Type B pancreatic cell (in vitro differentiated cells): ENCODE measurements at regions not wholly inside any gene's neighbourhood (a gene's known extent, or its start where the extent isn't known, plus 50 kb on each side); places are given as distances from the start of the nearest gene placed in this dataset.
"Not testable (repeated sequence)": the region's sequence is repeated elsewhere in the genome, so short reads cannot be mapped to it uniquely, and the experiment has no call there.

ENCODE experiments used
- DNase-seq: peaks from one replicate; pipeline ENCODE4 v3.0.0; 2021; ENCODE audit warnings: mixed read lengths; ENCODE audit not compliant: unreplicated experiment; ENCODE audit errors: extremely low spot score
- H3K27ac Mint-ChIP-seq: 2 replicates; pipeline ENCODE4 v1.8.0; 2021; ENCODE audit warnings: mild to moderate bottlenecking, mixed read lengths
- H3K27me3 Mint-ChIP-seq: 2 replicates; pipeline ENCODE4 v1.8.0; 2021; ENCODE audit warnings: mixed read lengths
- H3K36me3 Mint-ChIP-seq: 2 replicates; pipeline ENCODE4 v1.8.0; 2021; ENCODE audit warnings: mixed read lengths
- H3K4me1 Mint-ChIP-seq: one replicate; pipeline ENCODE4 v1.8.0; 2021; ENCODE audit warnings: mixed read lengths; ENCODE audit not compliant: unreplicated experiment
- H3K4me3 Mint-ChIP-seq: 2 replicates; pipeline ENCODE4 v1.8.0; 2021; ENCODE audit warnings: mild to moderate bottlenecking, mixed read lengths
- H3K9me3 Mint-ChIP-seq: 2 replicates; pipeline ENCODE4 v1.8.0; 2021; ENCODE audit warnings: mixed read lengths
- TF ChIP-seq, protein P1 (sequence below): fragments of 200-600 bp; sonication (generic); conservative IDR thresholded peaks from 2 replicates; pipeline ENCODE4 v1.5.0; 2021; ENCODE audit warnings: antibody characterized with exemption, mild to moderate bottlenecking

- DNase-seq = no peak
- no peaks in the 10 kb centered on the region for H3K36me3 Mint-ChIP-seq
- peaks cover 15% of the 10 kb centered on the region for H3K27me3 Mint-ChIP-seq
- H3K4me1 Mint-ChIP-seq = no peaks in the 10 kb centered on the region
- TF ChIP-seq, protein P1, sequence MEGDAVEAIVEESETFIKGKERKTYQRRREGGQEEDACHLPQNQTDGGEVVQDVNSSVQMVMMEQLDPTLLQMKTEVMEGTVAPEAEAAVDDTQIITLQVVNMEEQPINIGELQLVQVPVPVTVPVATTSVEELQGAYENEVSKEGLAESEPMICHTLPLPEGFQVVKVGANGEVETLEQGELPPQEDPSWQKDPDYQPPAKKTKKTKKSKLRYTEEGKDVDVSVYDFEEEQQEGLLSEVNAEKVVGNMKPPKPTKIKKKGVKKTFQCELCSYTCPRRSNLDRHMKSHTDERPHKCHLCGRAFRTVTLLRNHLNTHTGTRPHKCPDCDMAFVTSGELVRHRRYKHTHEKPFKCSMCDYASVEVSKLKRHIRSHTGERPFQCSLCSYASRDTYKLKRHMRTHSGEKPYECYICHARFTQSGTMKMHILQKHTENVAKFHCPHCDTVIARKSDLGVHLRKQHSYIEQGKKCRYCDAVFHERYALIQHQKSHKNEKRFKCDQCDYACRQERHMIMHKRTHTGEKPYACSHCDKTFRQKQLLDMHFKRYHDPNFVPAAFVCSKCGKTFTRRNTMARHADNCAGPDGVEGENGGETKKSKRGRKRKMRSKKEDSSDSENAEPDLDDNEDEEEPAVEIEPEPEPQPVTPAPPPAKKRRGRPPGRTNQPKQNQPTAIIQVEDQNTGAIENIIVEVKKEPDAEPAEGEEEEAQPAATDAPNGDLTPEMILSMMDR = no peak
- H3K27ac Mint-ChIP-seq = no peak overlapping the region
- H3K9me3 Mint-ChIP-seq = no peaks in the 10 kb centered on the region
- H3K4me3 Mint-ChIP-seq = no peak overlapping the region
Observed at GRCh38 chr16:13702614-13703013, 217.3 kb upstream of the ERCC4 start.

DNA sequence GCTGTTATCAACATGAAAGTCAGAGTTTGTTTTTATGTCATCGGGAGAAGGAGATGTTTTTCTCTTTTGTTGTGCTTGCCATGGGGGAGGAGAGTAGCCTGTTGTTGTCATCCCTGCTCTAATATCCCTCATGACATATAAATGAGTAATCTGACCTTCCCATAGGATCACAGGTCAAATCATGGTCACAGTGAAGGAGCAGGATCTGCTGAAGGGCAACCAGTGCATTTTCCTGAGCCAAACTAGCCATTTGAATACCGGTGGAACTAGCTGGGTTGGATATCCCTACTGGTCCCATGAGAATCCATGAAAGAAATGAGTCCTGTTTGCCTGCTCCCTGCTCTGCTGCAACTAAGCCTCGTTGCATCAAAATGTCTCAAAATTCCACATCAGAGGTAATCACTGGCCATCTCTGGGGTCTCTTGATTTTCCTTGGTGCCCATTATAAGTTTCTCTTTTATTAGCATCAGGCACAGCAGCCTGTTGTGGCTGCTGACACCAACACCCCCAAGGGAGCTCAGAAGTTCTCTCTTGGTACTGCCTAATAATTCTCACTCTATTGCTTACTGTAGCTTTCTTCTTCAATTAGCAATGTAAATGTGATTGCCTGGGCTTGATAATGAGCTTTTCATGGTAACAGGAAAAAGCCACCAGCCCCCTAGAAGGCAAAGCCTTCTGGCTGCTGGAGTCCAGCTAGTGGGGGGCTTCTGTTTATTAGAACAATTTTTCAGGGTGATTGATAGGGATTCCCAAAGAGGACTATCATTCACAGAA lies 211.4 kb upstream of the ERCC4 start:
- TF ChIP-seq, protein P1 = no peak
- Mint-ChIP-seq H3K9me3 (peaks cover 5% of the 10 kb centered on the region), H3K36me3 (no peaks in the 10 kb centered on the region), H3K4me3 (no peak overlapping the region), H3K27ac (no peak overlapping the region), H3K4me1 (no peaks in the 10 kb centered on the region), H3K27me3 (peaks cover 36% of the 10 kb centered on the region)
- DNase-seq = no peak

DNA sequence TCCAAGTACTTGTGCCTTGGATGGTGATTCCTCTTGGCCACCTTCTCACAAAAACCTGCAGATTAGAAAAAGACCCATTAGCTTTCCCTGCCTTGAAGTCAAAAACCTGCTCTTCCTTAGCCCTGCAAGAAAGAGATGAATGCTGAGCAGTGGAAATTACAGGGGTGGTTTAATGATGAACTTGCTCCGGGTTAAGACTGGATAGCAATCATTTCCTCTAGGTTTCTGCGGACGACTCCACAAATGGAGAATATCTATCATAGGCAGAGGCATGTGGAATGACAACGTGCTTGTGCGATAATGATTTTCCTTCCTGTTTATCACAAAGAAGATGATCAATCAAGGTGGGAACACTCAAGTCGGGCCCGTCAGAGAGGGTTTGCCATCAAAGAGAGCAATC lies 201.2 kb upstream of the ERCC4 start:
- TF ChIP-seq, protein P1 = no peak
- Mint-ChIP-seq H3K27ac (no peak overlapping the region), H3K9me3 (no peaks in the 10 kb centered on the region), H3K36me3 (no peaks in the 10 kb centered on the region), H3K4me1 (no peaks in the 10 kb centered on the region), H3K4me3 (no peak overlapping the region), H3K27me3 (peaks cover 26% of the 10 kb centered on the region)
- no peak for DNase-seq

DNA sequence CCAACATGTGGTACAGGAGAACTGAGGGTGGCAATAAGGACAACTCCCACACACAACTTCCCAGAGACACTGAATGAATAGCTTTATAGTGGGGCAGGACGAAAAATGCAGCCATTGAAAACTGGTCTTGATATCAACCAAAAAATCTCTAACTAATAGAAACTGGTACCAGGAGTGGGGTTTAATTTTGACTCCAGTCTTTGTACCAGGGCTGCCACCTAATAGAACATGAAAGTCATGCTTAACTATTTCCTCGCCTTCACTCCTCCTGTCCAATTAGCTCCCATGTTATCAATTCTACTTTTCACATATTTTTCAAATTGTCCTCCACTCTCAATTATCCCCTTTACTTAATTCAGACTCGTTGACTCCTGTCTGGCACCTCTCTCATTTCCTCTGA lies 192.0 kb upstream of the ERCC4 start:
- no peak for DNase-seq
- no peaks in the 10 kb centered on the region for H3K36me3 Mint-ChIP-seq
- H3K4me1 Mint-ChIP-seq = no peaks in the 10 kb centered on the region
- TF ChIP-seq, protein P1 = no peak
- peaks cover 14% of the 10 kb centered on the region for H3K9me3 Mint-ChIP-seq
- H3K27me3 Mint-ChIP-seq = peaks cover 36% of the 10 kb centered on the region
- no peak overlapping the region for H3K27ac Mint-ChIP-seq
- no peak overlapping the region for H3K4me3 Mint-ChIP-seq

- Mint-ChIP-seq H3K36me3 (no peaks in the 10 kb centered on the region), H3K27me3 (peaks cover 7% of the 10 kb centered on the region), H3K27ac (no peak overlapping the region), H3K4me3 (no peak overlapping the region), H3K9me3 (no peaks in the 10 kb centered on the region), H3K4me1 (peaks cover 7% of the 10 kb centered on the region)
- TF ChIP-seq, protein P1 = no peak
- no peak for DNase-seq
Observed at GRCh38 chr16:13733561-13733960, 186.4 kb upstream of the ERCC4 start.

GRCh38 chr16:13739621-13740373 lies 180.2 kb upstream of the ERCC4 start:
- H3K4me1 Mint-ChIP-seq, H3K9me3 Mint-ChIP-seq, DNase-seq, H3K27ac Mint-ChIP-seq, H3K27me3 Mint-ChIP-seq, H3K4me3 Mint-ChIP-seq, H3K36me3 Mint-ChIP-seq: not testable (repeated sequence)
